ENCODE measurements at regions not wholly inside any gene's neighbourhood (a gene's known extent, or its start where the extent isn't known, plus 50 kb on each side); places are given as distances from the start of the nearest gene placed in this dataset.

DNA sequence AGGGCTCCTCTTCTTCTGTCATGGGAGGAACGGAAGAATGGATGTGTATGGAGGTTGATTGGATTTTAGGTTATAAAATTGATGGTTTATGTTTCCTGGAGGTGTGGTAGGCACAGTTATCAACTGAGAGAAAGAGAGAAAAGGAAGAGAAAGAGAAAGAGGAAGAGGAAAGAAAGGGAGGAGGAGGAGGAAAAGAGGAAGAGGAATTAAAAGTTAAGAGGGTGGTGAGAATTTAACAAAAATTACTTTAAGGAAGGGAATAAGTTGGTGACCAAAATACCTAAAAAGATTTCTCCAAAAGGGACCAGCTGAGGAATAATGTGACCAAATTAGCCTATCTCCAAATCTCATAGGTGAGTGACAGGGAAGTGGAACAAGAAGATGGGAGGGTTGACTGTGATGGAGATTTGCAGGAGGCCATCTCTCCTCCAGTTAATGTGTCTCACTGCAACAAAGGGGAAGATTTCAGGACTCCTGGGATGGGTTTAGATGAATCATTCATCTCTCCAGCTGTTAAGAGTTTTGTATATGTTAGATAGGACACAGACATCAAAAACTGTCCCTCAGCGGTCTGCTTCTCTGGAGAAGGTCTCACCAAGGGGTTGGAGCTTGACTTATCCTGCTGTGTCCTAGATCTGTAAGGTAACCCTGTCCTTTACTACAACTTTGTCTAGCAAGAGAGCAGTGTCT lies 76.0 kb upstream of the TMC1 start:
- no peak overlapping the region for H2AFZ ChIP-seq (ENCODE audit: low read depth, low read length)
- H3K9ac ChIP-seq (ENCODE audit: low read length), result peak overlapping the region; percentile 46; the same call in 1 of the 2 replicates
- peak overlapping the region; percentile 98 for H3K27ac ChIP-seq (ENCODE audit: low read length)
- no peaks in the 10 kb centered on the region for H3K36me3 ChIP-seq (replicated peaks; ENCODE audit: low read depth, low read length)
- no peaks in the 10 kb centered on the region for H4K20me1 ChIP-seq (ENCODE audit: insufficient read depth, low read length)
- no peaks in the 10 kb centered on the region for H3K9me3 ChIP-seq (ENCODE audit: insufficient read depth, low read length)
- no peaks in the 10 kb centered on the region for H3K79me2 ChIP-seq (ENCODE audit: low read length)
- H3K27me3 ChIP-seq (ENCODE audit: low read depth, low read length), result no peaks in the 10 kb centered on the region
- TF ChIP-seq EZH2phosphoT487 (IDR thresholded peaks at IDR 0.05; ENCODE audit: low read depth), result no peak
- TF ChIP-seq, protein P1, sequence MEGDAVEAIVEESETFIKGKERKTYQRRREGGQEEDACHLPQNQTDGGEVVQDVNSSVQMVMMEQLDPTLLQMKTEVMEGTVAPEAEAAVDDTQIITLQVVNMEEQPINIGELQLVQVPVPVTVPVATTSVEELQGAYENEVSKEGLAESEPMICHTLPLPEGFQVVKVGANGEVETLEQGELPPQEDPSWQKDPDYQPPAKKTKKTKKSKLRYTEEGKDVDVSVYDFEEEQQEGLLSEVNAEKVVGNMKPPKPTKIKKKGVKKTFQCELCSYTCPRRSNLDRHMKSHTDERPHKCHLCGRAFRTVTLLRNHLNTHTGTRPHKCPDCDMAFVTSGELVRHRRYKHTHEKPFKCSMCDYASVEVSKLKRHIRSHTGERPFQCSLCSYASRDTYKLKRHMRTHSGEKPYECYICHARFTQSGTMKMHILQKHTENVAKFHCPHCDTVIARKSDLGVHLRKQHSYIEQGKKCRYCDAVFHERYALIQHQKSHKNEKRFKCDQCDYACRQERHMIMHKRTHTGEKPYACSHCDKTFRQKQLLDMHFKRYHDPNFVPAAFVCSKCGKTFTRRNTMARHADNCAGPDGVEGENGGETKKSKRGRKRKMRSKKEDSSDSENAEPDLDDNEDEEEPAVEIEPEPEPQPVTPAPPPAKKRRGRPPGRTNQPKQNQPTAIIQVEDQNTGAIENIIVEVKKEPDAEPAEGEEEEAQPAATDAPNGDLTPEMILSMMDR (IDR thresholded peaks at IDR 0.05; ENCODE audit: low read depth, low read length), result no peak
- H3K4me2 ChIP-seq (ENCODE audit: low read length), result peak overlapping the region; percentile 60
- H3K4me1 ChIP-seq (ENCODE audit: low read length), result peaks cover 57% of the 10 kb centered on the region
- no peak overlapping the region; the same call in 1 of the 2 replicates for H3K4me3 ChIP-seq (ENCODE audit: low read length)

DNA sequence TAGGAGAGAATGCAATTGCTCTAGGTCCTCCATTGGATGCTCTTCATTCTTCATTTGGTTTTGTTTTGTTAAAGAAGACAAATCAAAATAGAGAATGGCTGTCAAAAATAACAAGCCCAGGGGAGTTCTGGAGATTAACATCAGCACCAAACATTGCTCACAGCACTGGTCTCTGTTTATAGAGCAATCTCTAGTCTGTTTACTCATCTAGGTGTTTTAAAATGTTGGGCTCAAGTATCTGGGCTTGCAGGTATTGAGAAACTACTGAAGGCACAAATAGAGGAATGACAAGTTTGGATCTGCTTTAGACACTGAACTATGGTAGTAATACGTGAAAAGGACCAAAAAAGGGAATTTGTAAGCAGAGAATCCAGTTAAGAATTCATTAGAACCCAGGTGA lies 77.0 kb upstream of the TMC1 start:
- Histone ChIP-seq H4K20me1 (ENCODE audit: insufficient read depth, low read length) (no peaks in the 10 kb centered on the region), H2AFZ (ENCODE audit: low read depth, low read length) (no peak overlapping the region), H3K4me2 (ENCODE audit: low read length) (peak overlapping the region; percentile 60), H3K9me3 (ENCODE audit: insufficient read depth, low read length) (no peaks in the 10 kb centered on the region), H3K4me1 (ENCODE audit: low read length) (peaks cover 68% of the 10 kb centered on the region), H3K27me3 (ENCODE audit: low read depth, low read length) (no peaks in the 10 kb centered on the region), H3K4me3 (ENCODE audit: low read length) (peak overlapping the region; percentile 22), H3K27ac (ENCODE audit: low read length) (peak overlapping the region; percentile 98), H3K79me2 (ENCODE audit: low read length) (no peaks in the 10 kb centered on the region), H3K36me3 (replicated peaks; ENCODE audit: low read depth, low read length) (no peaks in the 10 kb centered on the region), H3K9ac (ENCODE audit: low read length) (peak overlapping the region; percentile 46)
- TF ChIP-seq, protein P1 (IDR thresholded peaks at IDR 0.05; ENCODE audit: low read depth, low read length), result no peak
- TF ChIP-seq EZH2phosphoT487 (IDR thresholded peaks at IDR 0.05; ENCODE audit: low read depth), result no peak

GRCh38 chr9:72443855-72444254 lies 77.6 kb upstream of the TMC1 start:
- no peaks in the 10 kb centered on the region for H3K79me2 ChIP-seq (ENCODE audit: low read length)
- TF ChIP-seq, protein P1 (IDR thresholded peaks at IDR 0.05; ENCODE audit: low read depth, low read length), result peak; percentile 19; the same call in 1 of the 2 replicates
- TF ChIP-seq EZH2phosphoT487 (IDR thresholded peaks at IDR 0.05; ENCODE audit: low read depth), result no peak
- H3K4me1 ChIP-seq (ENCODE audit: low read length), result peaks cover 73% of the 10 kb centered on the region
- peak overlapping the region; percentile 50; the same call in 1 of the 2 replicates for H3K9ac ChIP-seq (ENCODE audit: low read length)
- H3K36me3 ChIP-seq (replicated peaks; ENCODE audit: low read depth, low read length), result no peaks in the 10 kb centered on the region
- H3K9me3 ChIP-seq (ENCODE audit: insufficient read depth, low read length), result no peaks in the 10 kb centered on the region
- no peaks in the 10 kb centered on the region for H4K20me1 ChIP-seq (ENCODE audit: insufficient read depth, low read length)
- H2AFZ ChIP-seq (ENCODE audit: low read depth, low read length), result no peak overlapping the region
- peak overlapping the region; percentile 63 for H3K4me2 ChIP-seq (ENCODE audit: low read length)
- H3K4me3 ChIP-seq (ENCODE audit: low read length), result peak overlapping the region; percentile 22; the same call in 1 of the 2 replicates
- peak overlapping the region; percentile 98 for H3K27ac ChIP-seq (ENCODE audit: low read length)
- no peaks in the 10 kb centered on the region for H3K27me3 ChIP-seq (ENCODE audit: low read depth, low read length)

- Histone ChIP-seq H3K4me1 (ENCODE audit: low read length) (peaks cover 74% of the 10 kb centered on the region), H3K4me3 (ENCODE audit: low read length) (no peak overlapping the region), H3K36me3 (replicated peaks; ENCODE audit: low read depth, low read length) (no peaks in the 10 kb centered on the region), H3K9me3 (ENCODE audit: insufficient read depth, low read length) (no peaks in the 10 kb centered on the region), H3K9ac (ENCODE audit: low read length) (no peak overlapping the region), H3K27me3 (ENCODE audit: low read depth, low read length) (no peaks in the 10 kb centered on the region), H3K27ac (ENCODE audit: low read length) (peak overlapping the region; percentile 98), H3K4me2 (ENCODE audit: low read length) (peak overlapping the region; percentile 5; the same call in 1 of the 2 replicates), H3K79me2 (ENCODE audit: low read length) (no peaks in the 10 kb centered on the region), H4K20me1 (ENCODE audit: insufficient read depth, low read length) (no peaks in the 10 kb centered on the region), H2AFZ (ENCODE audit: low read depth, low read length) (no peak overlapping the region)
- TF ChIP-seq, protein P1 (IDR thresholded peaks at IDR 0.05; ENCODE audit: low read depth, low read length), result no peak
- TF ChIP-seq EZH2phosphoT487 (IDR thresholded peaks at IDR 0.05; ENCODE audit: low read depth), result no peak
Observed at GRCh38 chr9:72441848-72442607, 77.0 kb upstream of the ZFAND5 start.

Measured in OCI-LY3 (cell line).